Peyer's patch (tissue), 4 donors: ENCODE measurements at regions not wholly inside any gene's neighbourhood (a gene's known extent, or its start where the extent isn't known, plus 50 kb on each side); places are given as distances from the start of the nearest gene placed in this dataset.

Experiments
- POLR2A ChIP-seq, 2 donors: fragments of 450-650 bp; IDR thresholded peaks; one replicate each; pipeline ENCODE4 v1.5.1; 2017; ENCODE audit warnings: antibody characterized with exemption in 2 of 2, mild to moderate bottlenecking in 2 of 2, moderate library complexity in 2 of 2
- TF ChIP-seq, protein P1 (sequence below), 6 experiments: fragments of 450-650 bp in 4 of 6; fragments of 200-600 bp in 2 of 6; sonication (generic) in 1 of 6; IDR thresholded peaks; one replicate each; pipeline ENCODE4 v1.5.1; 2017 to 2019; ENCODE audit warnings: antibody characterized with exemption in 6 of 6, mild to moderate bottlenecking in 3 of 6, moderate library complexity in 1 of 6

GRCh38 chr17:73791631-73792030 is 147.4 kb upstream of the SDK2 start:
- TF ChIP-seq, protein P1, sequence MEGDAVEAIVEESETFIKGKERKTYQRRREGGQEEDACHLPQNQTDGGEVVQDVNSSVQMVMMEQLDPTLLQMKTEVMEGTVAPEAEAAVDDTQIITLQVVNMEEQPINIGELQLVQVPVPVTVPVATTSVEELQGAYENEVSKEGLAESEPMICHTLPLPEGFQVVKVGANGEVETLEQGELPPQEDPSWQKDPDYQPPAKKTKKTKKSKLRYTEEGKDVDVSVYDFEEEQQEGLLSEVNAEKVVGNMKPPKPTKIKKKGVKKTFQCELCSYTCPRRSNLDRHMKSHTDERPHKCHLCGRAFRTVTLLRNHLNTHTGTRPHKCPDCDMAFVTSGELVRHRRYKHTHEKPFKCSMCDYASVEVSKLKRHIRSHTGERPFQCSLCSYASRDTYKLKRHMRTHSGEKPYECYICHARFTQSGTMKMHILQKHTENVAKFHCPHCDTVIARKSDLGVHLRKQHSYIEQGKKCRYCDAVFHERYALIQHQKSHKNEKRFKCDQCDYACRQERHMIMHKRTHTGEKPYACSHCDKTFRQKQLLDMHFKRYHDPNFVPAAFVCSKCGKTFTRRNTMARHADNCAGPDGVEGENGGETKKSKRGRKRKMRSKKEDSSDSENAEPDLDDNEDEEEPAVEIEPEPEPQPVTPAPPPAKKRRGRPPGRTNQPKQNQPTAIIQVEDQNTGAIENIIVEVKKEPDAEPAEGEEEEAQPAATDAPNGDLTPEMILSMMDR (IDR thresholded peaks at IDR 0.05): no peak
- TF ChIP-seq POLR2A (IDR thresholded peaks at IDR 0.05): no peak
